ENCODE measurements at regions not wholly inside any gene's neighbourhood (a gene's known extent, or its start where the extent isn't known, plus 50 kb on each side); places are given as distances from the start of the nearest gene placed in this dataset.

GRCh38 chr18:72114801-72115594 lies 429.1 kb downstream of the CBLN2 start:
- no peak for DNase-seq (ENCODE audit: low spot score)

GRCh38 chr18:72107647-72108383 lies 436.3 kb downstream of the CBLN2 start:
- no peak for TF ChIP-seq CTCF (IDR thresholded peaks at IDR 0.05; ENCODE audit: extremely low read depth, insufficient read depth, missing control alignments)
- DNase-seq (ENCODE audit: low spot score): no peak

More at GRCh38 chr18:72114801-72115594, 429.1 kb downstream of the CBLN2 start:
- in situ Hi-C loops (cut with MboI; ENCODE audit: low pct_unique_long_range_greater_than_20kb, low sequenced_read_pairs, unreplicated experiment): no loop called here
- TF ChIP-seq CTCF (IDR thresholded peaks at IDR 0.05; ENCODE audit: extremely low read depth, insufficient read depth, missing control alignments): no peak

DNA sequence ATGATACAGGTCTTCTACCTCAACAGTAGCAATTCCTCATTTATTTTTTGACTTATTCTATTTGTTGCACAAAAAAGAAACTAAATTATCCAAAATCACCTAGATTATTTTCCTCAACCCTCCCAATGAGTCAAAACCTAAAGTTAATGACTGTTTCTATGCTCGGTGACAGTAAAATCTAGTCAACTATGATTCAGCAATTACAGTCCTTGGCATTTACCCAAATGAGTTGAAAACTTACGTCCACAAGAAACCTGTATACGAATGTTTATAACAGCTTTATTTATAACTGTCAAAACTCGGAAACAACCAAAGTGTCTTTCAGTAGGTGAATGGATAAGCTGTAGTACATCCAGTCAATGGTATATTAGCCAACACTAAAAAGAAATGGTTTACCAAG lies 439.3 kb downstream of the CBLN2 start:
- no peak for TF ChIP-seq CTCF (IDR thresholded peaks at IDR 0.05; ENCODE audit: extremely low read depth, insufficient read depth, missing control alignments)
- in situ Hi-C loops (cut with MboI; ENCODE audit: low pct_unique_long_range_greater_than_20kb, low sequenced_read_pairs, unreplicated experiment): no loop called here
- DNase-seq (ENCODE audit: low spot score): no peak

More at GRCh38 chr18:72107647-72108383, 436.3 kb downstream of the CBLN2 start:
- in situ Hi-C loops (cut with MboI; ENCODE audit: low pct_unique_long_range_greater_than_20kb, low sequenced_read_pairs, unreplicated experiment): no loop called here

DNA sequence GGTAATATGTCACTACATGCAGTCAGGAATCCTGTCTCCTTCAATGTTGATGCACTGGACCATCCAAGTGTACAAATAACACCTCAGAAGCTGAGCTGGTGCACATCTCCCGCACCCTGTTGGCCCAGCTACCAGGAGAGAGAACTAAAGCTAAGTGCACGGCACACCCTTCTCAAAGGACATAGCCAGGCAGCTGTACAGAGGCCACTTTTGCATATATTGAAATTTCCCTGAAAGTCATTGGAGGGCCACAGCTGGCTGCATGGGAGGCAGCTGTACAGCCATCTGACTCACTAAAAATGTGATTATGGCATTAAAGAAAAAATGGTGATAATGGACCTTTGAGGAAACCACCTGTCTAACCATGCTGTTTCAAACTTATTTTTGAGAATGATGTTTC lies 441.7 kb downstream of the CBLN2 start:
- no peak for DNase-seq (ENCODE audit: low spot score)
- no peak for TF ChIP-seq CTCF (IDR thresholded peaks at IDR 0.05; ENCODE audit: extremely low read depth, insufficient read depth, missing control alignments)
- in situ Hi-C loops (cut with MboI; ENCODE audit: low pct_unique_long_range_greater_than_20kb, low sequenced_read_pairs, unreplicated experiment): no loop called here

- in situ Hi-C loops (cut with MboI; ENCODE audit: low pct_unique_long_range_greater_than_20kb, low sequenced_read_pairs, unreplicated experiment): no loop called here
- DNase-seq (ENCODE audit: low spot score): no peak
- TF ChIP-seq CTCF (IDR thresholded peaks at IDR 0.05; ENCODE audit: extremely low read depth, insufficient read depth, missing control alignments): no peak
Measured at GRCh38 chr18:72100465-72101004, 443.6 kb downstream of the CBLN2 start.

DNA sequence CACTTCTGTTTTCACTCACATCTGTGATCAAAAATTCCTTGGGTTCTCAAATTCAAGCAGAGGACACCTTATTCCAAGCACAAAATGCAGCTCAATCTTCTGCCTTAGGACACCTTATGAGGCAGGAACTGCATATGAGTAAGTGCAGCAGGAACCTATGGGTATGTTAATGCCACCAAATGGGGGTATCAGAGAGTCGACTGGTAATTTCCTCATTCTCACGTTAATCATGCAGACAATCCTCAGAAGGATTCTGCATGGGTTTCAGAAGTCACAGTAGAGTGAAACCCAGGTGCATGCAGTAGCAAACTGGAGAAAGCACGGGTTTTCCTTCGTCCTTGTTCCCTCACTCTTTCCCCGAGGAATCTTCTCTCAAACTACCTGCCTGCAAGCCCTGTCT lies 452.8 kb downstream of the CBLN2 start:
- no peak for DNase-seq (ENCODE audit: low spot score)
- no peak for TF ChIP-seq CTCF (IDR thresholded peaks at IDR 0.05; ENCODE audit: extremely low read depth, insufficient read depth, missing control alignments)
- in situ Hi-C loops (cut with MboI; ENCODE audit: low pct_unique_long_range_greater_than_20kb, low sequenced_read_pairs, unreplicated experiment): no loop called here
